HepG2 (cell line): ENCODE measurements at regions not wholly inside any gene's neighbourhood (a gene's known extent, or its start where the extent isn't known, plus 50 kb on each side); places are given as distances from the start of the nearest gene placed in this dataset.

Experiments used
- ATAC-seq: fragments of 200-7000 bp; cut with Tn5 transposase; 3 replicates; pipeline ENCODE4 v1.9.1; 2020; ENCODE audit warnings: mild to moderate bottlenecking, moderate library complexity
- BruUV-seq: library from RNA; stranded (reverse); fragments of 400-500 nt; replicated peaks from 2 replicates; lab custom pipeline; 2021; lab: Mats Ljungman, UMichigan
- CTCF ChIA-PET: fragments of 300-600 bp; formaldehyde crosslinking; extraction: SDS; loops from one replicate; lab custom pipeline; 2021; ENCODE audit warnings: low total read pairs, inconsistent platforms, low intra/inter-chr PET ratio; lab: Yijun Ruan, JAX
- POLR2A ChIA-PET: fragments of 350-600 bp; sonication (Branson Sonifier 250); formaldehyde crosslinking; loops from one replicate; lab custom pipeline; 2020; ENCODE audit warnings: antibody characterized with exemption, inconsistent platforms; lab: Yijun Ruan, JAX
- DNase-seq: peaks from one replicate; pipeline ENCODE4 v3.0.0-alpha.2; 2015; ENCODE audit warnings: low spot score
- FAIRE-seq: peaks from 3 replicates; lab custom pipeline; 2011; peaks lifted over from hg19 to GRCh38; lab: Jason Lieb, UNC
- H2AFZ ChIP-seq: one replicate; pipeline ENCODE4 v1.6.1; 2011; ENCODE audit warnings: low read length, inconsistent platforms
- H3K27ac ChIP-seq: fragments of 300-600 bp; 3 replicates; pipeline ENCODE4 v1.8.0; 2011; ENCODE audit warnings: mixed run types, mild to moderate bottlenecking, mixed read lengths, low read length, inconsistent platforms; ENCODE audit not compliant: insufficient read depth; ENCODE audit errors: extremely low read length
- H3K27me3 ChIP-seq, 2 experiments: fragments of 200-600 bp in 1 of 2; 2 replicates in 1 of 2; 3 replicates in 1 of 2; pipeline versions ENCODE4 v1.6.0 to v1.8.0; 2011; ENCODE audit warnings: low read length in 2 of 2, mild to moderate bottlenecking in 2 of 2, moderate library complexity in 2 of 2, inconsistent platforms in 1 of 2; ENCODE audit not compliant: insufficient read depth in 2 of 2, control insufficient read depth in 1 of 2
- H3K36me3 ChIP-seq, 2 experiments: fragments of 200-600 bp in 1 of 2; replicated peaks in 1 of 2; 2 replicates in 1 of 2; 3 replicates in 1 of 2; pipeline versions ENCODE4 v1.5.1 to v1.8.0; 2011; ENCODE audit warnings: low read length in 2 of 2, inconsistent platforms in 1 of 2; ENCODE audit not compliant: insufficient read depth in 2 of 2, control insufficient read depth in 1 of 2
- H3K4me1 ChIP-seq: 2 replicates; pipeline ENCODE4 v1.5.1; 2012; ENCODE audit warnings: low read length, inconsistent platforms; ENCODE audit not compliant: insufficient read depth
- H3K4me2 ChIP-seq: 2 replicates; pipeline ENCODE4 v1.6.0; 2011; ENCODE audit warnings: low read depth, low read length, inconsistent platforms
- H3K4me3 ChIP-seq, 3 experiments: fragments of 200-600 bp in 1 of 3; sonication (generic), shearing (Covaris generic) in 1 of 3; replicated peaks in 1 of 3; 2 replicates each; pipeline ENCODE4 v1.5.1; 2011 to 2016; ENCODE audit warnings: low read length in 3 of 3, inconsistent platforms in 2 of 3, low read depth in 2 of 3, mild to moderate bottlenecking in 2 of 3, control low read depth in 1 of 3, mixed read lengths in 1 of 3; ENCODE audit not compliant: insufficient read depth in 1 of 3
- H3K79me2 ChIP-seq: one replicate; pipeline ENCODE4 v1.6.1; 2011; ENCODE audit warnings: low read length, inconsistent platforms; ENCODE audit not compliant: insufficient read depth
- H3K9ac ChIP-seq: 2 replicates; pipeline ENCODE4 v1.6.0; 2011; ENCODE audit warnings: mild to moderate bottlenecking, low read depth, low read length, inconsistent platforms; ENCODE audit not compliant: insufficient read depth
- H3K9me3 ChIP-seq: 2 replicates; pipeline ENCODE4 v1.5.1; 2012; ENCODE audit warnings: mild to moderate bottlenecking, low read length
- H4K20me1 ChIP-seq: 2 replicates; pipeline ENCODE4 v1.6.0; 2011; ENCODE audit warnings: inconsistent platforms, mild to moderate bottlenecking, low read length, moderate library complexity; ENCODE audit not compliant: insufficient read depth
- AKAP8 ChIP-seq: sonication (generic); formaldehyde crosslinking; IDR thresholded peaks from 2 replicates; pipeline ENCODE4 v1.5.1; 2020; ENCODE audit warnings: mild to moderate bottlenecking, missing genetic modification reagents
- GZF1 ChIP-seq: sonication (generic); formaldehyde crosslinking; IDR thresholded peaks from 2 replicates; pipeline ENCODE4 v1.5.1; 2020; ENCODE audit warnings: mild to moderate bottlenecking, missing genetic modification reagents
- KMT2B ChIP-seq: IDR thresholded peaks from 2 replicates; pipeline ENCODE4 v1.6.1; 2016; ENCODE audit warnings: missing genetic modification reagents, missing compliant biosample characterization
- NRL ChIP-seq: sonication (generic); formaldehyde crosslinking; IDR thresholded peaks from 2 replicates; pipeline ENCODE4 v1.5.0; 2020; ENCODE audit warnings: missing genetic modification reagents, mild to moderate bottlenecking, moderate library complexity, borderline replicate concordance
- TP53 ChIP-seq: sonication (generic); formaldehyde crosslinking; conservative IDR thresholded peaks from 2 replicates; pipeline ENCODE4 v1.4.0; 2020; ENCODE audit warnings: missing genetic modification reagents
- ZIK1 ChIP-seq: sonication (generic); formaldehyde crosslinking; IDR thresholded peaks from 2 replicates; pipeline ENCODE4 v1.5.0; 2020; ENCODE audit warnings: mild to moderate bottlenecking, low read depth, missing genetic modification reagents, borderline replicate concordance
- ZNF441 ChIP-seq: sonication (generic); formaldehyde crosslinking; IDR thresholded peaks from 2 replicates; pipeline ENCODE4 v1.7.0; 2021; ENCODE audit warnings: missing genetic modification reagents, borderline replicate concordance
- ZNF546 ChIP-seq: sonication (generic); formaldehyde crosslinking; conservative IDR thresholded peaks from 2 replicates; pipeline ENCODE4 v1.8.1; 2023; ENCODE audit warnings: mild to moderate bottlenecking, missing genetic modification reagents
- ZNF557 ChIP-seq: sonication (generic); formaldehyde crosslinking; IDR thresholded peaks from 2 replicates; pipeline ENCODE4 v1.4.0; 2020; ENCODE audit warnings: missing genetic modification reagents
- WGBS: methylation state at CpG from one replicate; pipeline ENCODE4 v1.1.6; 2017; ENCODE audit warnings: low lambda C conversion rate; 5-methylcytosine and 5-hydroxymethylcytosine counted together
- in situ Hi-C: cut with HindIII; loops from 2 replicates; pipeline ENCODE4 v1.10.0; 2017; ENCODE audit warnings: low pct_unique_long_range_greater_than_20kb; ENCODE audit not compliant: extremely low pct_ligation_motif_present
- intact Hi-C: fragments of 100-400 bp; cut with micrococcal nuclease; formaldehyde crosslinking; loops from one replicate; pipeline ENCODE4 v1.10.0; 2022; ENCODE audit not compliant: unreplicated experiment
- TF ChIP-seq, protein P1 (sequence below): sonication (generic); formaldehyde crosslinking; IDR thresholded peaks from 2 replicates; pipeline ENCODE4 v1.4.0; 2020; ENCODE audit warnings: missing genetic modification reagents
- TF ChIP-seq, protein P2 (sequence below): sonication (generic); formaldehyde crosslinking; IDR thresholded peaks from 2 replicates; pipeline ENCODE4 v1.4.0; 2020; ENCODE audit warnings: mild to moderate bottlenecking, missing genetic modification reagents

DNA sequence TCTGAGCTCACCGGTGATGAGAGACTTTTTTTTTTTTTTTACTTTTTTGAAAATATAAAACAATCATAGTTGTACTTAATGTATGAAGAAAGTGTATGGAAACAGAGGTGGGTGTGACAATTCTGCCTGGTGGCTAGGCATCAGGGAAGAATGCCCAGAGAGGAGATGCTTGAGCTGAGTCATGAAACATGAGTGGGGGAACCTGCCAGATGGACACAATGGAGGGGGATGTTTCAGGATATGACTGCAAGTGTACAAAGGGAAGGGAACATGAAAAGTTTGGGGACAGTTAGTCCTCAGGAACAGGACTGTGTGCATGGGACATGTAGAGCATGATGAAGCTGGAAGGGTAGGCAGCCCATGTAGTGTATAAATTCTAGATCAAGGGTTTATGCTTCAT lies 274.2 kb upstream of the E2F7 start:
- FAIRE-seq, result no peak
- H3K4me1 ChIP-seq, result no peaks in the 10 kb centered on the region
- no TSS peak for BruUV-seq
- ChIA-PET POLR2A (no interaction called here), CTCF (no interaction called here)
- ATAC-seq, result no peak
- no peak overlapping the region for H3K4me3 ChIP-seq
- intact Hi-C loops (no loop called here), in situ Hi-C loops (no loop called here)
- TF ChIP-seq ZNF441 (CRISPR knock-in tag), result no peak
- no peaks in the 10 kb centered on the region for H3K27me3 ChIP-seq
- H3K27ac ChIP-seq, result no peak overlapping the region
- H4K20me1 ChIP-seq, result no peaks in the 10 kb centered on the region
- no peak overlapping the region for H3K9ac ChIP-seq
- H3K9me3 ChIP-seq, result no peaks in the 10 kb centered on the region
- no peaks in the 10 kb centered on the region for H3K79me2 ChIP-seq
- no peak overlapping the region for H2AFZ ChIP-seq
- DNase-seq, result no peak
- H3K36me3 ChIP-seq, result no peaks in the 10 kb centered on the region
- 5% methylated on average over 1 of the region's 1 CpG for WGBS
- H3K4me2 ChIP-seq, result no peak overlapping the region

DNA sequence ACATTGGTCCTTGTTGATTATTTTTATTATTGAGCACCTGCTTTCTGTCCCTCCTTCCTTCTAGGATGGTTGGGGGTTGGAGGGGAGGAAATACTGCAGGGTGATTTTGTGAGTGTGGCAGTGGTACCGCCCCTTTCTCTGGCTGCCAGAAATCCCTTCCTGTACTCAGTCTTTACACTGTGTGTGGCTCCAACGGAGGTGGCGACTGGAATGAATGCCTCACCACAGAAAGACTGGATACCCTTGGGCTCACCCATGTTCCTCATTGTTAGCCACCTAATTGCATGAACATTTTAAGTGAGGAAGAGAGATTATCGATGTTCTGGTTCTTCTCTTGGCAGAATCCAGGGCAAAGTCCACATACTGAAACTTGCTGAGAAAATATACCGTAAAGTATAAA lies 272.0 kb upstream of the E2F7 start:
- no peak overlapping the region for H2AFZ ChIP-seq
- no peaks in the 10 kb centered on the region for H3K9me3 ChIP-seq
- no peak overlapping the region for H3K9ac ChIP-seq
- 17% methylated on average over 5 of the region's 5 CpGs for WGBS
- FAIRE-seq (no peak), DNase-seq (no peak), ATAC-seq (no peak)
- intact Hi-C loops (no loop called here), in situ Hi-C loops (no loop called here)
- no peak overlapping the region for H3K4me2 ChIP-seq
- H3K27ac ChIP-seq, result no peak overlapping the region
- H4K20me1 ChIP-seq, result no peaks in the 10 kb centered on the region
- no peaks in the 10 kb centered on the region for H3K79me2 ChIP-seq
- BruUV-seq, result no TSS peak
- ChIA-PET CTCF (no interaction called here), POLR2A (no interaction called here)
- no peaks in the 10 kb centered on the region for H3K27me3 ChIP-seq
- H3K36me3 ChIP-seq, result no peaks in the 10 kb centered on the region
- no peak overlapping the region for H3K4me3 ChIP-seq
- H3K4me1 ChIP-seq, result no peaks in the 10 kb centered on the region
- no peak for TF ChIP-seq TP53 (CRISPR knock-in tag)
- TF ChIP-seq, protein P1, sequence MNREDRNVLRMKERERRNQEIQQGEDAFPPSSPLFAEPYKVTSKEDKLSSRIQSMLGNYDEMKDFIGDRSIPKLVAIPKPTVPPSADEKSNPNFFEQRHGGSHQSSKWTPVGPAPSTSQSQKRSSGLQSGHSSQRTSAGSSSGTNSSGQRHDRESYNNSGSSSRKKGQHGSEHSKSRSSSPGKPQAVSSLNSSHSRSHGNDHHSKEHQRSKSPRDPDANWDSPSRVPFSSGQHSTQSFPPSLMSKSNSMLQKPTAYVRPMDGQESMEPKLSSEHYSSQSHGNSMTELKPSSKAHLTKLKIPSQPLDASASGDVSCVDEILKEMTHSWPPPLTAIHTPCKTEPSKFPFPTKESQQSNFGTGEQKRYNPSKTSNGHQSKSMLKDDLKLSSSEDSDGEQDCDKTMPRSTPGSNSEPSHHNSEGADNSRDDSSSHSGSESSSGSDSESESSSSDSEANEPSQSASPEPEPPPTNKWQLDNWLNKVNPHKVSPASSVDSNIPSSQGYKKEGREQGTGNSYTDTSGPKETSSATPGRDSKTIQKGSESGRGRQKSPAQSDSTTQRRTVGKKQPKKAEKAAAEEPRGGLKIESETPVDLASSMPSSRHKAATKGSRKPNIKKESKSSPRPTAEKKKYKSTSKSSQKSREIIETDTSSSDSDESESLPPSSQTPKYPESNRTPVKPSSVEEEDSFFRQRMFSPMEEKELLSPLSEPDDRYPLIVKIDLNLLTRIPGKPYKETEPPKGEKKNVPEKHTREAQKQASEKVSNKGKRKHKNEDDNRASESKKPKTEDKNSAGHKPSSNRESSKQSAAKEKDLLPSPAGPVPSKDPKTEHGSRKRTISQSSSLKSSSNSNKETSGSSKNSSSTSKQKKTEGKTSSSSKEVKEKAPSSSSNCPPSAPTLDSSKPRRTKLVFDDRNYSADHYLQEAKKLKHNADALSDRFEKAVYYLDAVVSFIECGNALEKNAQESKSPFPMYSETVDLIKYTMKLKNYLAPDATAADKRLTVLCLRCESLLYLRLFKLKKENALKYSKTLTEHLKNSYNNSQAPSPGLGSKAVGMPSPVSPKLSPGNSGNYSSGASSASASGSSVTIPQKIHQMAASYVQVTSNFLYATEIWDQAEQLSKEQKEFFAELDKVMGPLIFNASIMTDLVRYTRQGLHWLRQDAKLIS (CRISPR knock-in tag), result no peak
- no peak for TF ChIP-seq ZIK1 (CRISPR knock-in tag)
- TF ChIP-seq GZF1 (CRISPR knock-in tag), result no peak
- TF ChIP-seq, protein P2, sequence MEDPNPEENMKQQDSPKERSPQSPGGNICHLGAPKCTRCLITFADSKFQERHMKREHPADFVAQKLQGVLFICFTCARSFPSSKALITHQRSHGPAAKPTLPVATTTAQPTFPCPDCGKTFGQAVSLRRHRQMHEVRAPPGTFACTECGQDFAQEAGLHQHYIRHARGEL (CRISPR knock-in tag), result no peak
- no peak for TF ChIP-seq ZNF546 (CRISPR knock-in tag)
- TF ChIP-seq AKAP8 (CRISPR knock-in tag), result no peak
- TF ChIP-seq ZNF557 (CRISPR knock-in tag), result no peak
- TF ChIP-seq NRL (CRISPR knock-in tag), result no peak
- no peak for TF ChIP-seq KMT2B (CRISPR knock-in tag)
